Globus pallidus (tissue), 1 donor: ENCODE measurements at regions not wholly inside any gene's neighbourhood (a gene's known extent, or its start where the extent isn't known, plus 50 kb on each side); places are given as distances from the start of the nearest gene placed in this dataset.
"Not testable (repeated sequence)": the region's sequence is repeated elsewhere in the genome, so short reads cannot be mapped to it uniquely, and the experiment has no call there.

ENCODE experiments used
- DNase-seq: peaks from one replicate; pipeline ENCODE4 v3.0.0-alpha.2; 2015; ENCODE audit warnings: low spot score

DNA sequence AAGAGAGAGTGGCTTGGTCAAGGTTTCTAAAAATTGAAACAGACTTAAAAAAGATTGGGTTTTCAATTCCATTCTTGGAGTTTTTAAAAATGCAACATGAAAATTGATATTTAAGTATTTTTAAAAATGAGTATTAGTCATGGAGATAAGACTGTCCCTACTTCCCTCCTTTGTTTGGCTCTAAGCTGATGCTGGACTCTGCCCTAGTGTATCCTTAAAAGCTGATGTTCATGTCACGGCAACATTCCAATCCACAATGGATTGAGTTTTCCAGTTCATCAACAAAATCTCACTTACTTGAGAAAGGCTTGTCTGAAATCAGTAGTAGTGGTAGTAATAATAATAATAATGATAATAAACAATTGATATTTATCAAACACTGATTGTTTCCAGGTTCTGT lies 119.0 kb upstream of the SLC38A2 start:
- no peak for DNase-seq

GRCh38 chr12:46490635-46491034 lies 118.1 kb upstream of the SLC38A2 start:
- DNase-seq = no peak

GRCh38 chr12:46489951-46490388 lies 117.4 kb upstream of the SLC38A2 start:
- DNase-seq = no peak

- peak; percentile 40 for DNase-seq
Observed at GRCh38 chr12:46487567-46488131, 115.1 kb upstream of the SLC38A2 start.

DNA sequence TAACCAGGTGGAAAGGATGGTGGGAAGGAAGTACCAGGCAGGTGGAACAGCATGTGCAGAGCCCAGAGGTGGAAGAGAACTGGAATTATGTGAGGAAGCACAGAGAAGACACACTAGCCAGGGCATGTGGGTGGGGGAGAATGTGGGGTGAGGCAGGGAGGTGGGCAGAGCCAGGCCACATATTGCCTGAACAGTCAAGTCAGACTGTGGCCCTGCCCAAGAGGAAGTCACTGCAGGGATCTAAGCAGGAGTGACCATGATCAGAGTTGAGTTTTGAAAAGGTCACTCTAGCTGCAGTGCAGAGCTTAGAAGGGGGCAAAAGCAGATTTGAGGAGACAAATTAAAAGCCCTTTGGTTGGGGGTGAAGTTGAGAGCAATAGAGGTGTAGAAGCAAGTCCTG lies 114.0 kb upstream of the SLC38A2 start:
- no peak for DNase-seq

- no peak for DNase-seq
Observed at GRCh38 chr12:46485853-46486252, 113.3 kb upstream of the SLC38A2 start.

DNA sequence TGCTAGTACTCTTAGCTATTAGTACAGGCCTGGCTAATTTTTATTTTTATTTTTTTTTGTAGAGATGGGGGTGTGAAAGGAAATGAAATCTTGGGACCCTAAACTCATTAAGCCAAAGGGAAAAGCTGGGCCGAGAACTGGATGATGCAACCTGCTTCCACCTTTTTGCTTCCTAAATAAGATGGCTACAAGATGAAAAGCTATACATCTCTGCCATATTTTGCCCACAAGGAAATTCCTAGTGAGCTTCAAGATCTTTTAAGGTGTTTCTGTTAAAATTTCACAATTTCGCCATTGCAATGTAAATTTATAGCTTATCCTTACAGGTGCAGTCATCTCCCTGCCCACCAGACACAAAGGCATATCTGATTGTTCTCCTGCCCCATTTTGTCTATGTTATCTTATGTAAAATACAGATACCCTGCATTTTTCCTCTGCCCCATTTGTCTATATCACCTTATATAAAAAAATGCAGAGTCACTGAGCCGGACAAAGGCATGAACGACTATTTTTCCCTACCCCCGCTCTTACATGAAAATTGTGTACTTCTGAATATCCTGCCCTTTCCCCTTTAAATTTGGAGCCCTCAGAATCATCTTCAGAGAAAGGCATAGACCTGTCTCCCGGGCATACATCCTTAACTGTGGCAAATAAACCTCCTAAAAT lies 112.0 kb upstream of the SLC38A2 start:
- DNase-seq = no peak

GRCh38 chr12:46483572-46484395 lies 111.2 kb upstream of the SLC38A2 start:
- DNase-seq = no peak

DNA sequence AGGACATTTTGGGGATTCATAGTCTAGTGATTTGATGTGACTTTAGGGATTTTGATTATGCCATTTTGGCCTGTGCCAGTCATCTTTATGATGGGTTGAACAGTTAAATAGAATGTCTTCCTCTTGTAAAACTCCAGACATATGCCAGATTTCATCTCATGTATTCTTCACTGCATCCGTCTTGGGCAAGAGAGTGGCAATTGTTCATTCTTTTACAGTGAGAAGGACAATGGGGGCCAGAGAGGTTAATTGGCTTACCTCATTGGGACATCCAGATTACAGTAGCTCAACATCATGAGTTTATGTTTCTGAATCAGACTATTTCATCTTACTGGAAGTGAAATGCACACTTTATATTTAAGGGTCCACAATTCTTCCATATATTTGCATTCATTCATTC lies 108.2 kb upstream of the SLC38A2 start:
- no peak for DNase-seq

- no peak for DNase-seq
Observed at GRCh38 chr12:46480316-46480715, 107.7 kb upstream of the SLC38A2 start.

DNA sequence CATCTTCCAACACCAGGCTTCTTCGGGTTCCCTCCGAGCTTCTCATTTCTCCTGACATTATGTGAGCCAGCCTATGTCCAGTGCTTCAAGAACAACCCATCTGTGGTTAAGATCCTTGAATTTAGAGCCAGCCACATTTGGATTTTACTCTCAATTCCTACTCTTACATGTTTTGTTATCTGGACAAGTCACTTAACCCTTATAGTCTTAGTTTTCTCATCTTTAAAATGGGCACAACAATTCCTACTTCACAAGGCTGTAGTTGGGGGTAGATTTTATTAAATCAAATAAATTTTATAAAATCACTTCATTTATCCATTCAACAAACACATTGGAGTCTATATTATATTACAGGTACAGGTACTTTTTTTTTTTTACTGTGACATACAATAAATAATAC lies 105.5 kb upstream of the SLC38A2 start:
- no peak for DNase-seq

DNA sequence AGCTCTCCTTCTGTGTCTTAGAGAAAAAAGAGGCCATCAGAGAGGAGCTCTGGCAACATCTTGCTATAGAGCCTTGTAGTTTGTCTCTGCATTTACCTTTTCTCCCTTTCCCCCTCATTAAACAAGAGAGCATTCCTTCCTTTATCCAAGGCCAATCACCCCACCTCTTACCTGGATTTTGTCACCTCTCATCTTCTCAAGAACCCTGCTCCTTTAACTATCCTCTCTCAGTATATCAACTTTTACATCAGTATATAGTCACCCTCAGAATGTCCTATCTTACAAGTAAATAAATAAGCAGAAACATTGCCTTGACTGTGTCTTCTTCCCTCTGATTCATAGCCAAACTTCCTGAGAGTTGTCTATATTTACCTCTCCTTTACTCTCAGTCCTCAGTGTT lies 105.0 kb upstream of the SLC38A2 start:
- DNase-seq = no peak

GRCh38 chr12:46475972-46476645 lies 103.5 kb upstream of the SLC38A2 start:
- DNase-seq = no peak

- not testable (repeated sequence) for DNase-seq
Observed at GRCh38 chr12:46474385-46474784, 101.8 kb upstream of the SLC38A2 start.

- peak; percentile 37 for DNase-seq
Observed at GRCh38 chr12:46473634-46474329, 101.2 kb upstream of the SLC38A2 start.

DNA sequence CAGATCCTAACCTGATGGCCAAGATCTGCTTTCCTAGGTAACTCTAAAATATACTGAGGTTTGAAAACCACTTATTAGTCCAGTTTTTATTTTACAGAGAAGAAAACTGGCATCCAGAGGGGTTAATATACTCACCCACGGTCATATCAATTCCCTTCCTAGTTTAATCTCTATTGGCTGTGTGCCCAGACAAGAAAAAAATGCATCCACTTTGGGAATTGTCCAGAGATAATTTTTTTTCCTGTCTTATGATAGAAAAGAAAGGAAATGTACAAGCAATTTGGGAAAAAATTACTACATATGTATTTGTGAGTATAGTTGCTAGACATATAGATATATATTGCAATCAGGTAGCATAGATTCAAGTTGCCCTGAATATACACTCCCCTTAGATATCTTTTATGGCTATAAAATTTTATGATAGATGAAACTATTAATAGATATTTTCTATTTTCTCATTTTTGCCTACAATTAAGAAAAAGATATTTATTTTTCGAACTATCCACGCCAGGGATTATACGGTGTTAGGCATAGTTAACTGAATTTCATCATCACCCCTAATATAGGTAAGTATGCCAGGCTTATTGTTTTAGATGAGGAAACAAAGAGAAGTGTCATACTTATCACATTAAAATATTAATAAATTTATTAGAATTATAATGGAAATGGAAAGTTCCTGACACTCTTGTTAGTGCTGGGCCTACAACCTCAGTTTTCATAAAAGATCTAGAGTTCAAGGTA lies 100.5 kb upstream of the SLC38A2 start:
- no peak for DNase-seq

DNA sequence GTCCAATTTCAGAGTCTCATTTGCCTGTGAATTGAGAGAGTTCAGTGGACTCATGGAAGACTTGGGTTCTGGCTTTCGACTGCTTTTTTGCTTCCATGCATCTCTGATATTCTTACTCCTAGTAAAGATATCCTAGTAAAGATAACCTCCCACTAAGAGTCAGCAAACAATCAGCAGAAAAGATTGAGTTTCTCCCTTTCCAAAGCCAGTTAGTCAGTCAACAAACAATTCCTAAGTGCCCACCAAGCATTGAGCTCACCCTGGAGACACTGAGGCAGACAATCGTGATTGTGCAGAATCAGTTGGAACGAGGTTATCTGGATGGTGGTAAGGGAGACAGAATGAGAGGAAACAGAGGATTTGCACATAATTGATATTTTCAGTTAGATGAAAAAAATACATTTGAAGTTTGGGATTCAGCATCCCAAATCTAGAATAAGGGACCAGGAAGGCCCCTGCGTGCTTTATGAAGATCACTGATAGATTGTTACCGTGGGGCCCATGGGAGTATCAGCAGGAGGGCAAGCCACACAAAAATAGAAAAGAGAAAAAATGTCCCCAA lies 99.7 kb upstream of the SLC38A2 start:
- DNase-seq = no peak

- DNase-seq = no peak
Observed at GRCh38 chr12:46471404-46471803, 98.8 kb upstream of the SLC38A2 start.

DNA sequence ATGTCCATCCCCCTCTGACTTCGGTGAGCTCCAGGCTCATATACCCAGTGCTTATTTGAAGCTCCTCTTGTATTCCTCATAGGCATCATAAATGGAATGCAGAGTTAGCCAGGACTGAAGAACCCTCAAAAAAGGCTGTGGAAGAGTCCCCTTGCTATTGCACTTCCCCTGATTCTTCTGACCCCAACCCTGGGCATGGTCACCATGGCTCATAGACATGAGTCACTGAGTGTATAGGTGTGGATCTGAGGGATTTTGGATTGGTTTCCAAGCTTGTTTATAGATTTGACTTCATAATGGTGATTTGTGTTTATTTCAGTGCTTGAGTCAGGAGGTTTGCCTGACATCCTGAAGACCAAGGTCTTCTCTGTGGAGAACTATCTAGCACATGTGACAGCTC lies 98.4 kb upstream of the SLC38A2 start:
- DNase-seq = no peak

DNA sequence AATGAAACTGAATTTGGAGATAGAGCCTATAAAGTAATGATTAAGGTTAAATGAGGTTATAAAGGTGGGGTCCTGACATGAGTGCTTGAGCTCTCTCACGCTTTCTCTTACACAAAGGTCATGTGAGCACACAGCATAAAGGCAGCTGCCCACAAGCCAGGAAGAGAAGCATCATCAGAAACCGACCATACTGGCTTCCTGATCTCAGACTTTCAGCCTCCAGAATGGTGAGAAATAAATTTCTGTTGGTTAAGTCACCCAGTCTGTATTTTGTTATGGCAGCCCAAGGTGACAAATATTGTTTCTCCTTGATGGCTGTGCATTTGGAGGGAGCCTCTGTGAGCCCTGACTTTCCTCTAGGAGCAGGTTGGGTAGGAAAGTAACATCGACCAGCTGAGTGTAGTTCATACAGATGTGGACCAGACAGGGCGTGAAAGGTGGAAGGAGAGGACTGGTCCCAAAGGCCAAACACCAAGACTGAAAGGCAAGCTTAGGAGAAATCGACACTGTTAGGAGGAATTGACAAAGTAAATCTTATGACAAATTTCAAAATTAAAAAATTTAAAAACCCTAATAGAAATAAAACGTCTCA lies 97.6 kb upstream of the SLC38A2 start:
- DNase-seq = no peak

GRCh38 chr12:46468813-46469212 lies 96.2 kb upstream of the SLC38A2 start:
- no peak for DNase-seq
